OCI-LY1 (cell line): ENCODE measurements at regions not wholly inside any gene's neighbourhood (a gene's known extent, or its start where the extent isn't known, plus 50 kb on each side); places are given as distances from the start of the nearest gene placed in this dataset.

Source experiments
- H2AFZ ChIP-seq: fragments of 200-600 bp; sonication (generic), shearing (Covaris generic); 2 replicates; pipeline ENCODE4 v1.6.0; 2014; ENCODE audit warnings: antibody characterized with exemption, mild to moderate bottlenecking, low read length
- H3F3A ChIP-seq: fragments of 200-600 bp; sonication (generic), shearing (Covaris generic); 2 replicates; pipeline ENCODE4 v1.6.0; 2014; ENCODE audit warnings: mild to moderate bottlenecking, antibody characterized with exemption, low read length, moderate library complexity; ENCODE audit not compliant: insufficient read depth
- H3K27ac ChIP-seq: fragments of 200-600 bp; sonication (generic); 2 replicates; pipeline ENCODE4 v1.5.1; 2014; ENCODE audit warnings: low read length, mixed run types, mild to moderate bottlenecking, low read depth; ENCODE audit not compliant: poor library complexity, severe bottlenecking
- H3K27me3 ChIP-seq: fragments of 200-600 bp; sonication (generic); 2 replicates; pipeline ENCODE4 v1.6.0; 2014; ENCODE audit warnings: antibody characterized with exemption, mild to moderate bottlenecking, low read length, moderate library complexity; ENCODE audit not compliant: insufficient read depth
- H3K36me3 ChIP-seq: fragments of 200-600 bp; sonication (generic); 2 replicates; pipeline ENCODE4 v1.6.1; 2014; ENCODE audit warnings: mild to moderate bottlenecking, antibody characterized with exemption, low read length, moderate library complexity, mixed read lengths; ENCODE audit not compliant: insufficient read depth
- H3K4me1 ChIP-seq: fragments of 200-600 bp; sonication (generic); 2 replicates; pipeline ENCODE4 v1.5.1; 2014; ENCODE audit warnings: mild to moderate bottlenecking, low read length, moderate library complexity; ENCODE audit not compliant: insufficient read depth, severe bottlenecking
- H3K4me2 ChIP-seq: fragments of 200-600 bp; sonication (generic), shearing (Covaris generic); 2 replicates; pipeline ENCODE4 v1.6.1; 2014; ENCODE audit warnings: low read length
- H3K4me3 ChIP-seq: fragments of 200-600 bp; sonication (generic); 2 replicates; pipeline ENCODE4 v1.5.1; 2014; ENCODE audit warnings: low read length, low read depth, mild to moderate bottlenecking, mixed read lengths; ENCODE audit not compliant: poor library complexity, severe bottlenecking
- H3K79me2 ChIP-seq: fragments of 200-600 bp; shearing (Covaris generic); 2 replicates; pipeline ENCODE4 v1.6.1; 2016; ENCODE audit warnings: mixed run types, low read length, mixed read lengths; ENCODE audit not compliant: insufficient read depth
- H3K9ac ChIP-seq: fragments of 200-600 bp; sonication (generic), shearing (Covaris generic); 2 replicates; pipeline ENCODE4 v1.6.1; 2014; ENCODE audit warnings: mild to moderate bottlenecking, low read length, mixed read lengths
- H3K9me2 ChIP-seq: fragments of 200-600 bp; sonication (generic), shearing (Covaris generic); 2 replicates; pipeline ENCODE4 v1.6.1; 2014; ENCODE audit warnings: low read depth, mild to moderate bottlenecking, low read length, mixed read lengths
- H3K9me3 ChIP-seq: fragments of 200-600 bp; shearing (Covaris generic); 2 replicates; pipeline ENCODE4 v1.6.1; 2014; ENCODE audit warnings: low read length, mixed read lengths
- H4K20me1 ChIP-seq: fragments of 200-600 bp; sonication (generic), shearing (Covaris generic); 2 replicates; pipeline ENCODE4 v1.6.0; 2016; ENCODE audit warnings: mild to moderate bottlenecking, low read length; ENCODE audit not compliant: insufficient read depth
- CTCF ChIP-seq: fragments of 200-600 bp; sonication (generic), shearing (Covaris generic); IDR thresholded peaks from 2 replicates; pipeline ENCODE4 v1.5.1; 2017; ENCODE audit warnings: mild to moderate bottlenecking, antibody characterized with exemption, low read length, moderate library complexity, mixed read lengths
- EZH2 ChIP-seq: fragments of 200-600 bp; sonication (generic), shearing (Covaris generic); IDR thresholded peaks from 2 replicates; pipeline ENCODE4 v1.8.0; 2017; ENCODE audit warnings: borderline replicate concordance, mixed run types, mild to moderate bottlenecking, antibody characterized with exemption, low read length, moderate library complexity, mixed read lengths

GRCh38 chr7:24502135-24502488 lies 71.1 kb upstream of the PALS2 start:
- no peaks in the 10 kb centered on the region for H3F3A ChIP-seq
- H3K9ac ChIP-seq: no peak overlapping the region
- no peaks in the 10 kb centered on the region for H3K79me2 ChIP-seq
- H3K9me2 ChIP-seq: no peaks in the 10 kb centered on the region
- H3K27me3 ChIP-seq: no peaks in the 10 kb centered on the region
- no peak overlapping the region for H3K4me3 ChIP-seq
- H3K4me2 ChIP-seq: no peak overlapping the region
- H2AFZ ChIP-seq: no peak overlapping the region
- H4K20me1 ChIP-seq: no peaks in the 10 kb centered on the region
- TF ChIP-seq EZH2 (no peak), CTCF (no peak)
- H3K4me1 ChIP-seq: no peaks in the 10 kb centered on the region
- no peaks in the 10 kb centered on the region for H3K9me3 ChIP-seq
- no peaks in the 10 kb centered on the region for H3K36me3 ChIP-seq
- no peak overlapping the region for H3K27ac ChIP-seq

- Histone ChIP-seq H3K4me3 (no peak overlapping the region), H3K4me1 (no peaks in the 10 kb centered on the region), H3K9me2 (no peaks in the 10 kb centered on the region), H3K27ac (no peak overlapping the region), H3K4me2 (no peak overlapping the region), H3K36me3 (no peaks in the 10 kb centered on the region), H4K20me1 (no peaks in the 10 kb centered on the region), H2AFZ (no peak overlapping the region), H3K9me3 (no peaks in the 10 kb centered on the region), H3K27me3 (no peaks in the 10 kb centered on the region), H3K9ac (no peak overlapping the region), H3F3A (no peaks in the 10 kb centered on the region), H3K79me2 (no peaks in the 10 kb centered on the region)
- TF ChIP-seq CTCF (no peak), EZH2 (no peak)
Measured at GRCh38 chr7:24503506-24503905, 69.7 kb upstream of the PALS2 start.

- Histone ChIP-seq H3K4me1 (no peaks in the 10 kb centered on the region), H3K27ac (no peak overlapping the region), H3K36me3 (no peaks in the 10 kb centered on the region), H3K9ac (no peak overlapping the region), H3K79me2 (no peaks in the 10 kb centered on the region), H3K4me2 (no peak overlapping the region), H3K27me3 (no peaks in the 10 kb centered on the region), H3K9me3 (no peaks in the 10 kb centered on the region), H2AFZ (no peak overlapping the region), H4K20me1 (no peaks in the 10 kb centered on the region), H3F3A (no peaks in the 10 kb centered on the region), H3K4me3 (no peak overlapping the region), H3K9me2 (no peaks in the 10 kb centered on the region)
- TF ChIP-seq CTCF: no peak
- TF ChIP-seq EZH2: no peak
Measured at GRCh38 chr7:24504040-24504439, 69.2 kb upstream of the PALS2 start.
